NB4 (cell line): ENCODE measurements at regions not wholly inside any gene's neighbourhood (a gene's known extent, or its start where the extent isn't known, plus 50 kb on each side); places are given as distances from the start of the nearest gene placed in this dataset.

Experiments used
- DNase-seq: peaks from one replicate; pipeline ENCODE4 v3.0.0; 2010; ENCODE audit warnings: low read depth
- H3K4me3 ChIP-seq: one replicate; pipeline ENCODE4 v1.5.1; 2011; ENCODE audit warnings: mild to moderate bottlenecking, low read depth, low read length, moderate library complexity
- CTCF ChIP-seq: IDR thresholded peaks from one replicate; pipeline ENCODE4 v1.5.1; 2012; ENCODE audit warnings: low read depth, low read length
- MYC ChIP-seq: IDR thresholded peaks from 2 replicates; pipeline ENCODE4 v1.6.1; 2011; ENCODE audit warnings: low read depth, low read length
- POLR2A ChIP-seq: IDR thresholded peaks from 2 replicates; pipeline ENCODE4 v1.6.1; 2011; ENCODE audit warnings: mild to moderate bottlenecking; ENCODE audit not compliant: insufficient read length; ENCODE audit errors: extremely low read depth
- TF ChIP-seq, protein P1 (sequence below): IDR thresholded peaks from 2 replicates; pipeline ENCODE4 v1.6.1; 2011; ENCODE audit warnings: low read depth, low read length

DNA sequence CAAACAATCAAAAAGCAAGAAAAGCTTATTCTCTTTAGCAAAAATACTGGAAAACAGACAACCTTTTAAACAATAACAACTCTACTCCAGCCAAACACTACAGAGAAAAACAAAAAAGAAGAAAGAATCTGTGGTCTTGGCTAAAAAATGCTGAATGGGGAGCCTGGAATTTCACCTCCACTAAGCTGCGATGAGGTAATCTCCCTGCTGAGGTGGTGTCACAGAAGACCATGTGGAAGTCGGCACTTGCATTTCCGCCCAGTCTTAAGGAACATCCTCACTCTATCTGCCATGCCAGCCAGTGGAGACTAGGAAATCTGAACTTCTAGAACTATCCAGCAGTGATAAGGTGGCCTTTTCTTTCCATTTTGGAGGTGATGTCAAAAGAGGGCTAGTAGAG is 1026.8 kb upstream of the EPHA7 start:
- no peak for TF ChIP-seq POLR2A
- no peak for TF ChIP-seq MYC
- TF ChIP-seq, protein P1, sequence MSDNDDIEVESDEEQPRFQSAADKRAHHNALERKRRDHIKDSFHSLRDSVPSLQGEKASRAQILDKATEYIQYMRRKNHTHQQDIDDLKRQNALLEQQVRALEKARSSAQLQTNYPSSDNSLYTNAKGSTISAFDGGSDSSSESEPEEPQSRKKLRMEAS: no peak
- TF ChIP-seq CTCF: no peak
- DNase-seq: no peak
- H3K4me3 ChIP-seq: no peak overlapping the region

DNA sequence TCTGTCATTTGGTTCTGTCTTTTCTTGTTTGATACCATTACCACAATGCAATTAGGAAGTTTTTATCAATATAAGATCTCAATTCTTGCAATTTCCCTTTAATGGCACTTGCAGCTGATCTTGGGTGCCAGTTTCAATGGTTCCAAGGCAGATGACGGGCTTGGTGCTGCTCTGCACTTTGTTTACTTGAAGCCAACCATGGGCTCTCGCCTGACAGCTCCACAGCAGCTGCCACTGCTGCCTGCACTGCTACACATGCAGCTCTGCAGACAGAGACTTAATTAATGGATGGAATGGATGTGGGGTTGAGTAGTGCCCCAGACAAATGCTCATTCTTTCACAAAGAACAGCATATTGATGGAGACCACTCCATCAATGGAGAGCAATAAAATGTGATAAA is 1024.3 kb upstream of the EPHA7 start:
- DNase-seq: no peak
- TF ChIP-seq, protein P1: no peak
- TF ChIP-seq CTCF (no peak), POLR2A (no peak), MYC (no peak)

GRCh38 chr6:94424692-94425091 is 1005.3 kb upstream of the EPHA7 start:
- TF ChIP-seq POLR2A (no peak), CTCF (no peak), MYC (no peak)
- TF ChIP-seq, protein P1: no peak
- H3K4me3 ChIP-seq: no peak overlapping the region
- DNase-seq: no peak

More for the DNA sequence above, 1024.3 kb upstream of the EPHA7 start:
- H3K4me3 ChIP-seq: no peak overlapping the region

- TF ChIP-seq, protein P1: no peak
- TF ChIP-seq MYC: no peak
- no peak for TF ChIP-seq POLR2A
- TF ChIP-seq CTCF: no peak
- DNase-seq: no peak
- H3K4me3 ChIP-seq: no peak overlapping the region
Observed at GRCh38 chr6:94417363-94417762, 998.0 kb upstream of the EPHA7 start.

GRCh38 chr6:94414041-94414440 is 994.7 kb upstream of the EPHA7 start:
- no peak for DNase-seq
- H3K4me3 ChIP-seq: no peak overlapping the region
- TF ChIP-seq, protein P1: no peak
- TF ChIP-seq CTCF: no peak
- TF ChIP-seq POLR2A: no peak
- TF ChIP-seq MYC: no peak

GRCh38 chr6:94401311-94401710 is 982.0 kb upstream of the EPHA7 start:
- TF ChIP-seq MYC (no peak), POLR2A (no peak), CTCF (no peak)
- TF ChIP-seq, protein P1: no peak
- H3K4me3 ChIP-seq: no peak overlapping the region
- DNase-seq: no peak
